Right lobe of liver (tissue), 4 donors: ENCODE measurements at regions not wholly inside any gene's neighbourhood (a gene's known extent, or its start where the extent isn't known, plus 50 kb on each side); places are given as distances from the start of the nearest gene placed in this dataset.

Experiments used
- CTCF ChIP-seq, 4 donors: fragments of 200-600 bp in 3 of 4; fragments of 450-650 bp in 1 of 4; IDR thresholded peaks; one replicate each; pipeline versions ENCODE4 v1.5.1 to v1.8.0; 2016 to 2022; ENCODE audit warnings: antibody characterized with exemption in 4 of 4, mild to moderate bottlenecking in 2 of 4
- POLR2A ChIP-seq: fragments of 450-650 bp; IDR thresholded peaks from one replicate; pipeline ENCODE4 v1.6.1; 2017; ENCODE audit warnings: antibody characterized with exemption, mild to moderate bottlenecking
- donor health status: DM: no; HTN: no; CAD: no.
- donor health status: DM: no; HTN: no; CAD: no.
- donor health status: DM: no; HTN: yes; CAD: no.

- TF ChIP-seq CTCF (IDR thresholded peaks at IDR 0.05) (no peak), POLR2A (no peak)
Observed at GRCh38 chr2:145064511-145064910, 544.6 kb upstream of the ZEB2 start.
